ENCODE measurements at regions not wholly inside any gene's neighbourhood (a gene's known extent, or its start where the extent isn't known, plus 50 kb on each side); places are given as distances from the start of the nearest gene placed in this dataset.

- no peak for TF ChIP-seq EZH2 (IDR thresholded peaks at IDR 0.05; ENCODE audit: borderline replicate concordance, low read length)
- TF ChIP-seq CTCF (IDR thresholded peaks at IDR 0.05; ENCODE audit: low read length): peak; percentile 55
These were observed 111.0 kb upstream of the PZP start for GRCh38 chr12:9319044-9319841.
